ENCODE measurements at regions not wholly inside any gene's neighbourhood (a gene's known extent, or its start where the extent isn't known, plus 50 kb on each side); places are given as distances from the start of the nearest gene placed in this dataset.
"Not testable (repeated sequence)": the region's sequence is repeated elsewhere in the genome, so short reads cannot be mapped to it uniquely, and the experiment has no call there.

DNA sequence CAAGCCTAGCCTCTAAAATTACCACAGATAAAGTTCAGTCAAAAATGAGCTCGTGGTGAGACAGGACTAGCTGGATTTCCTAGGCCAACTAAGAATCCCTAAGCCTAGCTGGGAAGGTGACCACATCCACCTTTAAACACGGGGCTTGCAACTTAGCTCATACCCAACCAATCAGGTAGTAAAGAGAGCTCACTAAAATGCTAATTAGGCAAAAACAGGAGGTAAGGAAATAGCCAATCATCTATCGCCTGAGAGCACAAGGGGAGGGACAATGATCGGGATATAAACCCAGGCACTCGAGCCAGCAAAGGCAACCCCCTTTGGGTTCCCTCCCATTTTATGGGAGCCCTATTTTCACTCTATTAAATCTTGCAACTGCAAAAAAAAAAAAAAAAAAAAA is 84.9 kb upstream of the BEND6 start:
- TF ChIP-seq CTCF (conservative IDR thresholded peaks at IDR 0.05; ENCODE audit: low read length); EZH2phosphoT487 (IDR thresholded peaks at IDR 0.05; ENCODE audit: borderline replicate concordance, low read depth, low read length): not testable (repeated sequence)

Measured in OCI-LY7 (cell line).